NCI-H2227 (cell line): ENCODE measurements at regions not wholly inside any gene's neighbourhood (a gene's known extent, or its start where the extent isn't known, plus 50 kb on each side); places are given as distances from the start of the nearest gene placed in this dataset.
"Not testable (repeated sequence)": the region's sequence is repeated elsewhere in the genome, so short reads cannot be mapped to it uniquely, and the experiment has no call there.

Experiments
- DNase-seq: peaks from one replicate; lab custom pipeline; 2025; ENCODE audit not compliant: unreplicated experiment; lab: John Stamatoyannopoulos, UW

DNA sequence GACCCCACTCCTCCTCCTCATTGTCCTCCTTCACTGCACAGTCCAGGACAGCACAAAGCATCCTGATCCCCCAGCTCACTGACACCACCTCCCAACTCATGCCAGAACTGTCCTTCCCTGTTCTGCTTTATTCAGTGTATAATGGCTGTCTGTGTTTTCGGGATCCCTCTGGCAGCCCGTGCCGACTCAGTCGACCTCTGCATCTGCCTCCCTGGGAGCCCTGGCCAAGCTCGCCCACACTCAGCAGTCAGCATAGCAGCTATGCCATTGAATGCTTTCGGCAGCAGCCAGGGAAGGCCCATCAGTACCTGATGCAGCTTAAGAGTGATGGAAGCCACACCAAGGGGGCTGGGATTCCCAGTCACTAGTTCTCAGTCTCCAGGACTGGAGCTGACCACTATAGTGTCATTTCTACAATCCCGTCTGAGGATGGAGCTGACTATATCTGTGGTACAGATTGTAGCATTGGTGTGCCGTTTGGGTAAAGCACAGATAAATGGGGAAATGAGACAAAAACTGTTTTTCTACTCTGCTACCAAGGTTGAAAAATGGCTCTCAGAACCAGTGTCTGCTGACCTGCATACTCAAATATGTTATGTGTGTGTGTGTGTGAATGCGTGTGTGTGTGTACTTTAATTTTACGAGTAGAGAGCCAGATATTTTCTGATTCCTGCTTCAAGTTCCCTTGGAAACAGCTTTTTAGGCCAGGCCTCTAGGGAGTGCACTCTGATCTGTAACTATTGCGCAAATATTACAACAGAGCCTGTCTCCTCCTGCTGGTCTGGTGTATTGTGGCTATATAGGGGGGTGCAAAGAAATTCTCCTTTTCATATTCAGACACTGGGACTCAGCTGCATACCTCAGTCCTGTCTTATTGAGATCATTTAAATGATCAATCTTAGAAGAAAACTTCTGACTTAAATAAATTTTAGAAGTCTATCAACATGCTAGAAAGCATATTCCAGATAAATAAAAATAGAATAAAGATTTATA is 78.8 kb upstream of the TOP3B start:
- DNase-seq = peak; percentile 12

DNA sequence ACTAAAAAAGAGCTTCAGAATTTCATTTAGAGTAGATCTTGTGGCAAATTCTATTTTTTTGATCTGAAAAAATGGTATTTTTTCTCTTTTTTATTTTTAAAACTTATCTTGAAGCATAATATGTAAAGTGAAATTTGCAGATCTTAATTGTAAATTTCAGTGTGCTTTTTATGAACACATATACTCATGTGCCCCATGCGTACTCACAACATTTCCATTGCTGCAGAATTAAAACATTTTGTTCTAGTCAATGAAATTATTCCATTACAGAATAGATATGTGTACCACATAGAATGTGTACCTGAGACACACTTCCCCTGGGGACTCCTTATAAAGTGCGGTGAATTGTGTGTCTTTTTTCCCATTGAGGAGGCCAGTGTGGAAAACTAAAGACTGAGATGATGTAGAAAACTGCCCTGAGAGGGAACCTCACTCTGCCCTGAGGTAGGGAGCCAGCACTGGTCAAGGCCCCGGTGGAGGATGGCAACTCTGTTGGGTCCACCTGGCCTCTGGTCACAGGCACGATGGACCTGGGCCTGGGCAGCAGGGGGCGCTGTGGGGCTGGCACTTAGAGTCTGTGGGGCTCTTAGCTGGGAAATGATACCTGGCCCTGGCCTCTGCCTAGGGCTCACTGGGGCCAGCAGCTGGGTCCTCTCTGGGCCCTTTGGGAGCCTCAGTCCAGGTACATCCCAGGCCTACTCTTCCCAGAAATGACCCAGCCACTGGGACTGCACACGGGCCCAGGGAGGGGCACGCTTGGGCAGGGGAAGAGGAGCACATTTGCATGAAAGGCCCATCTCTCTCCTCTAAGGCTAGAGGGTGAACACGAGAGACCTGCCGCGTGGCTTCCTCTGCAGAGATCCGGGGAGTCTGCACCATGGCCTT is 77.9 kb upstream of the TOP3B start:
- DNase-seq = peak; percentile 51

DNA sequence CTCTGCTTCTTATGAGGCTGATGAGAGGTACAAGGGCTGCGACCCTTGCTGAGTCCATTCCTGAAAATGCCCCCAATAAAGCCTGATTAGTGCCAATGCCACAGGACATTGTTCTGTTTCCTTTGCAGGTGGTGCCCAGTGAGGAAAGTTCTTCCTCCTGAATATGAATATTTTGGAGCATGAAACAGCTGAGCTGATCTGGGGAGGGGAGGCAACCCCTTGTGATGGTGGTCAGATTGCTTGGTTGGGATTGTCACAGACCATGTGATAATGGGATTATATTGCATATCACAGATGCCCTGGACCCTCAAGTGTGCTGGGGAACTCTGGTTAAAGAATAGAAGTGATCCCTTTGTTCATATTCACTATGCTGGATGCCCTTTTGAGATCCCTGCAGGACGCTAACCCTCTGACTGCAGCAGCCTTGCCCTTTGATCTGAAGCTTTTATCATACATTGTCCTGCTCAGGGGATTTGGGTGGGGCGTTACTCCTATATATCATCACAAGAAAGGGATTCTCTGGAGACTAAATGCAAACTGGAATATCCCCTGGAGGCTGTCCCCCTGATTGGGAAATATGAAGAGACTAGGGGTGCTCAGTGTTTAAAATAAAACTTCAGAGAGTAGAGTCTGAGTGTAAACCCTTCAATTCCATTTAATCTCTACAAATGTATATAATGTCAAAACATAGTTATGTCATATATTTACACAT is 76.9 kb upstream of the TOP3B start:
- no peak for DNase-seq

DNA sequence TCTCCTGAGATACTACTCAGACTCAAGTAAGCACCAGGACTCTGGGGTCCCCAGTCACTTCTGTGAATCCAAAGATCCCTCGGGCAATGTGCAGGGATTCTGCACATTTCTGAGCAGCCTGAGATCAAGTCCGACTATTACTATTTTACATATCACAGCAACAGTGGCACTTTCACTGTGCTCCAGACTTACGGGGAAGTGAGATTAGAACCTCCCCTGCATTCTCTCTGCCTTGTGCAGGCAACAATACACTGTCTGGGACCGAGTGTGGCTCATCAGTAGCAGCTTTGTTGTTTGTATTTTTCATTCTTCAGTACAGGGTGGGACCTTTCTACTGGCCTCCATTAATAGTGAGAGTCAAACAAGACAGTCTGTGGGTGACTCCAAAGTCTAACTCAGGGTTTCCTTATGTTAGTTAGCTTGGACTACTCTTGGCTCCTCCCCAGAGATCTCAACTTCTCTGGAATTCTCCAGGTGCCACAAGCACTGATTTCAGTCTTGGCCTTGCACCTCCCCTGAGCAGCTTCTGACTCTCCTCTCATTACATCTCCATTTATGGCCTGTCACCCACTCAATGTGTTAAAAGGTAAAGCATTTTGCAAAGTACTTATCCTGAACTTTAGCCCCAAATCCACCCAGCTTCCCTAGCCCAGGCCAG is 76.2 kb upstream of the TOP3B start:
- DNase-seq = no peak

DNA sequence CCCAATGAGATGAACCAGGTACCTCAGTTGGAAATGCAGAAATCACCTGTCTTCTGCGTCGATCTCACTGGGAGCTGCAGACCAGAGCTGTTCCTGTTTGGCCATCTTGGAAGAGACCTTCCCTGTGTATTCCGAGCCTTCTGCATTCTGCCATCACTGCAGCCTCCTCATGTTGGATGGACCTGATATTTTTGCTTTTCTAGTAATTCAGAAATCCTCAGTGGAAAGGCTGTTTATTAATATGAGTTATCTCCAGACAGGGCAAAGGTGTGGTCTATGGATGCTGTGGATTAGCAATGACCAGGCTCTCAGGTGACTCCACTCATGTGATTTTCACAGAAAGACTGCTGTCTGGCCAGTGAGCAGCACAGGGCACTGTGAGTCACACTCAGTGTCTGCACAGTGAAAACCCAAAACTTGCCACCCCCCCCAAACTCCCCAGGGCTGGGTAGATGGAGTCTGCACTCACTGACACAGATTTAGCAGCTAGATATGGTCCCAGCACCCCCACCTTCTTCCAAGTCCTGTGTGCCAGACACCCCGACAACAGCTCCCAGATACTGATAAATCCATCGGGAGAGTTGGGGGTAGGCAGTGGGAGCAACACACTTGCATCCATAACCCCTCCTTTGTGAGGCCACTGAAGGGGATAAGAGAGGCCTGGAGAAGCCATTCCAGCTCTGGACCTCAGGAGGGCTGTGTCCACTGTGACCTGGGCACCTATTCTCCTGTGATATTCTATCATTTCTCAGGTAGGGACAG is 75.2 kb upstream of the TOP3B start:
- DNase-seq = no peak

DNA sequence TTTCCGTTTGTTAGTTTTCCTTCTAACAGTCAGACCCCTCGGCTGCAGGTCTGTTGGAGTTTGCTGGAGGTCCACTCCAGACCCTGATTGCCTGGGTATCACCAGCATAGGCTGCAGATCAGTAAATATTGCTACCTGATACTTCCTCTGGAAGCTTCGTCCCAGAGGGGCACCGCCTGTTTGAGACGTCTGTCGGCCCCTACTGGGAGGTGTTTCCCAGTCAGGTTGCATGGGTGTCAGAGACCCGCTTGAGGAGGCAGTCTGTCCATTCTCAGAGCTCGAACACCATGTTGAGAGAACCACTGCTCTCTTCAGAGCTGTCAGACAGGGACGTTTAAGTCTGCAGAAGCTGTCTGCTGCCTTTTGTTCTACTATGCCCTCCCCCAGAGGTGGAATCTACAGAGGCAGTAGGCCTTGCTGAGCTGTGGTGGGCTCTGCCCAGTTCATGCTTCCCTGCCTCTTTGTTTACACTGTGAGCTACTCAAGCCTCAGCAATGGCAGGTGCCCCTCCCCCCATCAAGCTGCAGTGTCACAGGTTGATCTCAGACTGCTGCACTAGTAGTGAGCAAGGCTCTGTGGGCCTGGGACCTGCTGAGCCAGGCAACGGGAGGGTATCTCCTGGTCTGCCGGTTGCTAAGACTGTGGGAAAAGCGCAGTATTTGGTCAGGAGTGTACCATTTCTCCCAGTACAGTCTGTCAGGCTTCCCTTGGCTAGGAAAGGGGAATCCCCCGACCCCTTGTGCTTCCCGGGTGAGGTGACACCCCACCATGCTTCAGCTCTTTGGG is 74.4 kb upstream of the TOP3B start:
- DNase-seq = peak; percentile 41

DNA sequence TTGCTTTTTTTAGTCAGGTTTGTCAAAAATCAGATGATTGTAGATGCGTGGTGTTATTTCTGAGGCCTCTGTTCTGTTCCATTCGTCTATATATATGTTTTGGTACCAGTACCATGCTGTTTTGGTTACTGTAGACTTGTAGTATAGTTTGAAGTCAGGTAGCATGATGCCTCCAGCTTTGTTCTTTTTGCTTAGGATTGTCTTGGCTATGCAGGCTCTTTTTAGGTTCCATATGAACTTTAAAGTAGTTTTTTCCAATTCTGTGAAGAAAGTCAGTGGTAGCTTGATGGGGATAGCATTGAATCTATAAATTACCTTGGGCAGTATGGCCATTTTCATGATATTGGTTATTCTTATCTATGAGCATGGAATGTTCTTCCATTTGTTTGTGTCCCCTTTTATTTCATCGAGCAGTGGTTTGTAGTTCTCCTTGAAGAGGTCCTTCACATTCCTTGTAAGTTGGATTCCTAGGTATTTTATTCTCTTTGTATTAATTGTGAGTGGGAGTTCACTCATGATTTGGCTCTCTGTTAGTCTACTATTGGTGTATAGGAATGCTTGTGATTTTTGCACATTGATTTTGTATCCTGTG is 70.1 kb upstream of the TOP3B start:
- DNase-seq = not testable (repeated sequence)

DNA sequence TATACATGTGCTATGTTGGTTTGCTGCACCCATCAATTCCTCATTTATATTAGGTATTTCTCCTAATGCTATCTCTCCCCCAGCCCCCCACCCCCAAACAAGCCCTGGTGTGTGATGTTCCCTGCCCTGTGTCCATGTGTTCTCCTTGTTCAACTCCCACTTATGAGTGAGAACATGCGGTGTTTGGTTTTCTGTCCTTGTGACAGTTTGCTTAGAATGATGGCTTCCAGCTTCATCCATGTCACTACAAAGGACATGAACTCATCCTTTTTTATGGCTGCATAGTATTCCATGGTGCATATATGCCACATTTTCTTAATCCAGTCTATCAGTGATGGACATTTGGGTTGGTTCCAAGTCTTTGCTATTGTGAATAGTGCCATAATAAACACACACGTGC is 68.4 kb upstream of the TOP3B start:
- DNase-seq = not testable (repeated sequence)

DNA sequence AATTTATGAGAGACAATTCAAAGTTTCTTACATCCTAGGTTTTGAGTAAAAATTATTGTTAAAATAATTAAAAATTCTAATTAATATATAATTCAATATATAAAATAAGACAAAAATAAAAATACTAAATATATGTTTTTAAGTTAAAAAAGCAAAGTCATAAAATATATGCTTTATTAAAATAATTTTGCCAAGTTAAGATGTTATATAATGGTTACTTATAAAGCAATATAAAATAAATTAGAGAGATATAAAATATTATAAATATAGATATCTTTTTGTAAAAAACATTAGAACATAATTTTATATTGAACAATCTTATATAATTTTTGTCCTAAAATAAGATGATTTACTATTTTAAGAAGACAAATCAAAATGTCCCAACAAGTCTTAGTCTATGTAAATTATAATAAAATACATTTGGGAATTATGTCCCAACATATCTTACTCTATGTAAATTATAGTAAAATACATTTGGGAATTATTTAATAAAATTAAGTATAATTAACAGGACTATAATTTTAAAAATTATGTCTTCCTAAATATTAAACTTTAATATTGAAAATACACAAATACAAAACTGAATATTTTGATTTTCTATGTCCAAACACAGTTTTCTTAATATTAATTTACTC is 67.7 kb upstream of the TOP3B start:
- no peak for DNase-seq

DNA sequence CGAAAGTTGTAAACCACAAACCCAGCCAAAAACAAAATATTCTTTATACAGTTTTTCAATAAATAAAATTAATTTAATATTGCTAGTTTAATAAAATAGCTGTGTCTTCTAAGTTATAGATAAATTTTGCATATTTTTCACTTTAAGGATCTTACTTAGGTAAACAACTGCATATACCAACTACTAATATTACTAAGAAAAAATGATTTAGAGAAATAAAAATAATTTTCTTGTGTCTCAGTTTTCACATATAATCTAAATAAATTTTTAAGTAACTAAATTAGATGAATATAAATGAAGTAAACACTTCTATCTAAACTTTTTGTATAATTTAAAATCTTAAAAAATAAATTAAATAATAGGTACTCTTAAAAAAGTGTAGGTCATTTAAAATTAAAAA is 67.1 kb upstream of the TOP3B start:
- no peak for DNase-seq

DNA sequence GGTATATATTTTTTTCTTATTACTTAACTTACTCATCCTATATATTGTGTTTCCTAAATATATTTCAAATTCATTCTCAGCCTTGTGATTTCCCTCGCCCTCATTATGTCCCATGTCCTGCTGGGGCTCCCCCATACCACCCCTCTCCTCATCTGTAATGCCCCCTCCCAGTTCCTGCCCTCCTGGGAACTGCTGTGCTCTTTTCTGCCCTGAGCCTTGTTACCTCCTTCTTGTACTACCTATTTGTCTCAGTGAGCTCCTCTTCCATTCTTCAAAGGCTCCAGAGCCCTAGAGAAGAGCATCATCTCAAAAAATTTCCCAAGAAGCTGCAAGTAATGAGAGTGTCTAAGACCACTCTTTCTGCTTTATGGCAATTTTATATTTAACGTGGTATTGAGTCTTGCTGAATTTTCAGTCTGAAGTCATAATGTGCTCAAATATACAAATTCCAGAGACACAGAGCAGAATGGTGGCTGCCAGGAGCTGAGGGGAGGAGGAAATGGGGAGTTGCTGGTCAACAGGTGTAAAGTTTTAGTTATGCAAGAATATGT is 66.5 kb upstream of the TOP3B start:
- no peak for DNase-seq

DNA sequence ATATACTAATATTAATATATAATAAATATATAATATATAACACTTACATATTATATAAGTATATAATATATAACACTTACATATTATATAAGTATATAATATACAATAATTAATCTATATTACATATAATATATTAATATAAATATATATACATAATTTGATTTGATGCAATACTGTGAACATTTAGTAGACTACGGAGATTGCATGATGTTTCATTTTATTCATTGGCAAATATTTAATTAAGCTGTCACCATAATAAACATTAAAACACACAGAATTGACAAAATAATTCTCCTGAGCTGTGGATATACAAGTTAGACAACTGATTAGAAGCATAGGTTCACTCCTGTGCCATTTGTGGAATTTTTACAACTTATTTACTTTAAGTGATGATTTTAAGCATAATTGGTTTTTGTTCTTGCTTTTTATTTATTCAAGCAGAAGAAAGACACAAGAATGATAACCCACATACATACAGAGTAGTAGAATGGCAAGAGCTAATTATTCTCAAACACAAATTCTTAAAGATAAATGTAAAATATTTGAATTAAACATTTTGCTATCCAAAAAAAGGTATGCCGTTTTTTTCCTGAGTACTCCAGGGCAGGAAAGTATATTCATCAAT is 65.8 kb upstream of the TOP3B start:
- no peak for DNase-seq

DNA sequence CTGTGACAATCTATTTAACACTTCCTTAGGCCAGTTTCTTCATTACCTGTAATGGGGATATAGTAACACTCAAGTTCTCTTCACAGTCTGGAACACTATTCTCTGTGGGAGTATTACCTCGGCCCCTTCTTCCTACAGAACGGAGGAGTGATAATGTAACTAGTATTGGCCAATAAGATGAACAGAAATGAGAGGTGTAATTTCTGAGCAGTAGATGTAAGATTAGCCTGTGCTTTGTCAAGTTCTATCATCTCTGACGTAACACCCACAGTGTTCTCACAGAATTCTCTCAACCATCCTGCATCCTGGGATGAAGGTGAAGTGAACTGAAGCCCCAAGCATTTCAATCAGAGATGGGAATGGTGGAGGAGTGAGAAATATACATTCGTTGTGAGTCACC is 65.2 kb upstream of the TOP3B start:
- DNase-seq = no peak

DNA sequence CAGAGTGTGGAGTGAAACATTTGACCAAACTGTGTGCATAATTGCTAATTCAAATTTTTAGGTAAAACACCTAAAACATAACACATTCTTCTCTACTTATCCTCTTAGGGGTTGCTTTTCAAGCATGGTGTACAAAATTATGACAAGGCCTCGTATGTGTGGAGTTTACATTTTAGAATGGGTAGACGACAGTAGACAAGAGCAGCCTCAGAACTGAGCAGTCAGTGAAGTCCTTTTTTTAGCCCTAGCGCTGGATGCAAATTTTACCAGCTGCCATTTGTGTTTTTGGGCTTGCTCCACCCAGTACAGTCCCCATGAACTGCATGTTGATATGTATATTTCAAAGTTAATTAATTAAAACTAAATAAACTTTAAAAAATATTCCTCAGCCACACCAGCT is 64.7 kb upstream of the TOP3B start:
- no peak for DNase-seq

DNA sequence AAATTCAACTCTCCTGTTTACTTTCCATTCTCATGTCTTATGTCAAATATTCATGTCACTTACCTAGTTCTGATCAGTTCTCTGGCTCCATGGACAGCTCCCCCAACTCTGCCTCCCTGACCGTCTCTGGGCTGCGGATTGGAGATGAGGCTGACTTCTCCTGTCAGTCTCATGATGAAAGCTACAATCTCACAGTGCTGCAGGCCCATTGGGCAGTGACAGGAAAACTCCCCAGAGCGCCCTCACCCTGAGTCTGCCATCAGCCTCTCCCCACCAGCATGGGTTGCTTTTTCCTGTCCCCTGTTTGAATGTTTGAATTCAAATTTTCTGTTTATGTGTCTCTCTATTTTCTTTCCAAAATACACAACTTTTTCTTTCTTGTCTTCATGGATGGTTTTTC is 63.8 kb upstream of the TOP3B start:
- DNase-seq = no peak

DNA sequence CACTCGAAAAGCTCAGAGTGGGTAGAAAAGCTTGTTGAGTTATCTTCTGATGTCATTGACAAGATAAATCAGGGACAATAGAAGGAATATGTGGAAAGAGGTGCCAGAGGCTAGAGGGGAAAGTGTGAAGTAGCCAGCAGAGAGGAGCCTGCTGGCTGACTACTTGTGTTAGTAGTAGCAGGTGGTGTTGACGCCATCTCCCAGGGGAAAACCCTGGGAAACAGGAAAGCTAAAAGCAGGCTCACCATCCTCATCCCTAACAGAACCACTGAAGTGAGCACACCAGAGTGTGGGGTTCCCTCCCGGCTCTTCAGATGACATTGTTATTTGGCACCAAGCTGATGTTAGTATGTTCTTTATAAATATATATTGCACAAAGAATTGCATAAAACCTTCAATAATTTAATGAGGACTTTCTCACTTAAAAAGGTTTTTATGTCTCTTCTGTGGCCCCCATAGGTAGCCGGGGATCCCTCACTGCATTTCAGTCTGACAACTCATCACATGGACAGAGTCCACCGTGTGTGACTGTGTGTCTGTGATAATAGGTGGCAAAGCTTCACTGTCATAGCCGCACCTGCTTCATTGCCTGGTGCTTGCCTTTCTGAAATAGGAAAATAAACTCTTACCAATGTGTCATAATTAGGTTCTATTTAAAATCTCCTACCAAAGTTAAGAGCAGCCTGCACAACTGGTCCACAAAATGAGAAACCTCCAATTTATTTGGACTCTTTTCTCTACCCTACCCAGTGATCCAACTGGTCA is 63.2 kb upstream of the TOP3B start:
- no peak for DNase-seq

DNA sequence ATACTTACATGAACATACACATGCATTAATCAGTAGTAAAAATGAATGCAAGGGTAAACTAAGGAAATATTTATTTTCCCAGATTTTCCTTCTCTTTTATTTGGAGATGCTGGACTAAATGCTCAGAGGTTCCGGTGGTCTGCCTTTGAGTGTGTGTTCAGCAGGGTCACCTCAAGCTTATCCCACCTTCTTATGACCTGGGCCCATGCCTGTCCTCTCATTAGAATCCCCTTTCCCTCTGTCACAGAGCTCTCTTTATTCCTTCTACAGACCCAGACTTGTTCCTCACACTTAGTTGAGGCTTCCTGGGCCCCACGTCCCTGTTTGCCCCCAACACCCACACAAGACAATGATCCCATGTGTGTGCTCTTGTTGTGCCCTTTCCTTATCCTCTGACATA is 61.6 kb upstream of the TOP3B start:
- no peak for DNase-seq
